ENCODE measurements at regions not wholly inside any gene's neighbourhood (a gene's known extent, or its start where the extent isn't known, plus 50 kb on each side); places are given as distances from the start of the nearest gene placed in this dataset.

GRCh38 chr17:52517176-52517575, 358.7 kb upstream of the CA10 start:
- no peak for DNase-seq (ENCODE audit: low read depth, low spot score)
- no peak for TF ChIP-seq EZH2 (IDR thresholded peaks at IDR 0.05; ENCODE audit: low read length)
- TF ChIP-seq, protein P1, sequence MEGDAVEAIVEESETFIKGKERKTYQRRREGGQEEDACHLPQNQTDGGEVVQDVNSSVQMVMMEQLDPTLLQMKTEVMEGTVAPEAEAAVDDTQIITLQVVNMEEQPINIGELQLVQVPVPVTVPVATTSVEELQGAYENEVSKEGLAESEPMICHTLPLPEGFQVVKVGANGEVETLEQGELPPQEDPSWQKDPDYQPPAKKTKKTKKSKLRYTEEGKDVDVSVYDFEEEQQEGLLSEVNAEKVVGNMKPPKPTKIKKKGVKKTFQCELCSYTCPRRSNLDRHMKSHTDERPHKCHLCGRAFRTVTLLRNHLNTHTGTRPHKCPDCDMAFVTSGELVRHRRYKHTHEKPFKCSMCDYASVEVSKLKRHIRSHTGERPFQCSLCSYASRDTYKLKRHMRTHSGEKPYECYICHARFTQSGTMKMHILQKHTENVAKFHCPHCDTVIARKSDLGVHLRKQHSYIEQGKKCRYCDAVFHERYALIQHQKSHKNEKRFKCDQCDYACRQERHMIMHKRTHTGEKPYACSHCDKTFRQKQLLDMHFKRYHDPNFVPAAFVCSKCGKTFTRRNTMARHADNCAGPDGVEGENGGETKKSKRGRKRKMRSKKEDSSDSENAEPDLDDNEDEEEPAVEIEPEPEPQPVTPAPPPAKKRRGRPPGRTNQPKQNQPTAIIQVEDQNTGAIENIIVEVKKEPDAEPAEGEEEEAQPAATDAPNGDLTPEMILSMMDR (optimal IDR thresholded peaks at IDR 0.05 in 1 of 3, IDR thresholded peaks at IDR 0.05 in 1 of 3, conservative IDR thresholded peaks at IDR 0.05 in 1 of 3; ENCODE audit: extremely low read depth in 1 of 3, insufficient read depth in 2 of 3, low read length in 3 of 3) = no peak
- no peak for FAIRE-seq

GRCh38 chr17:52515927-52516326, 357.4 kb upstream of the CA10 start:
- FAIRE-seq (no peak), DNase-seq (ENCODE audit: low read depth, low spot score) (no peak)
- Histone ChIP-seq H3K9me3 (ENCODE audit: control insufficient read depth, low read depth, low read length) (no peaks in the 10 kb centered on the region), H3K36me3 (ENCODE audit: control insufficient read depth in 2 of 2, extremely low read depth in 1 of 2, insufficient read depth in 2 of 2, low read length in 2 of 2) (no peaks in the 10 kb centered on the region), H3K4me3 (ENCODE audit: control insufficient read depth in 2 of 3, extremely low read depth in 1 of 3, insufficient read depth in 2 of 3, low read depth in 1 of 3, low read length in 3 of 3) (no peak overlapping the region), H3K4me2 (ENCODE audit: control insufficient read depth, extremely low read depth, insufficient read depth, low read depth, low read length) (no peak overlapping the region), H2AFZ (ENCODE audit: control insufficient read depth, low read length) (no peak overlapping the region), H4K20me1 (ENCODE audit: control insufficient read depth, extremely low read depth, insufficient read depth, low read length) (no peaks in the 10 kb centered on the region), H3K9me1 (ENCODE audit: control insufficient read depth, extremely low read depth, insufficient read depth, low read length) (no peaks in the 10 kb centered on the region), H3K79me2 (ENCODE audit: control insufficient read depth, insufficient read depth, low read length) (no peaks in the 10 kb centered on the region), H3K9ac (ENCODE audit: control insufficient read depth, extremely low read depth, insufficient read depth, low read length) (no peak overlapping the region), H3K27me3 (ENCODE audit: control insufficient read depth, extremely low read depth, insufficient read depth, low read length) (no peaks in the 10 kb centered on the region), H3K4me1 (ENCODE audit: control insufficient read depth, extremely low read depth, insufficient read depth, low read length) (no peaks in the 10 kb centered on the region), H3K27ac (ENCODE audit: control insufficient read depth, insufficient read depth, low read length) (no peak overlapping the region)
- TF ChIP-seq, protein P1 (optimal IDR thresholded peaks at IDR 0.05 in 1 of 3, IDR thresholded peaks at IDR 0.05 in 1 of 3, conservative IDR thresholded peaks at IDR 0.05 in 1 of 3; ENCODE audit: extremely low read depth in 1 of 3, insufficient read depth in 2 of 3, low read length in 3 of 3) = no peak
- TF ChIP-seq EZH2 (IDR thresholded peaks at IDR 0.05; ENCODE audit: low read length) = no peak
- dilution Hi-C loops (cut with MboI; ENCODE audit: extremely low pct_ligation_motif_present, low sequenced_read_pairs) = no loop called here

More at GRCh38 chr17:52517176-52517575, 358.7 kb upstream of the CA10 start:
- Histone ChIP-seq H4K20me1 (ENCODE audit: control insufficient read depth, extremely low read depth, insufficient read depth, low read length) (no peaks in the 10 kb centered on the region), H3K4me1 (ENCODE audit: control insufficient read depth, extremely low read depth, insufficient read depth, low read length) (no peaks in the 10 kb centered on the region), H3K9me3 (ENCODE audit: control insufficient read depth, low read depth, low read length) (no peaks in the 10 kb centered on the region), H3K27me3 (ENCODE audit: control insufficient read depth, extremely low read depth, insufficient read depth, low read length) (no peaks in the 10 kb centered on the region), H3K36me3 (ENCODE audit: control insufficient read depth in 2 of 2, extremely low read depth in 1 of 2, insufficient read depth in 2 of 2, low read length in 2 of 2) (no peaks in the 10 kb centered on the region), H3K27ac (ENCODE audit: control insufficient read depth, insufficient read depth, low read length) (no peak overlapping the region), H3K9me1 (ENCODE audit: control insufficient read depth, extremely low read depth, insufficient read depth, low read length) (no peaks in the 10 kb centered on the region), H3K9ac (ENCODE audit: control insufficient read depth, extremely low read depth, insufficient read depth, low read length) (no peak overlapping the region), H3K79me2 (ENCODE audit: control insufficient read depth, insufficient read depth, low read length) (no peaks in the 10 kb centered on the region), H3K4me2 (ENCODE audit: control insufficient read depth, extremely low read depth, insufficient read depth, low read depth, low read length) (no peak overlapping the region), H3K4me3 (ENCODE audit: control insufficient read depth in 2 of 3, extremely low read depth in 1 of 3, insufficient read depth in 2 of 3, low read depth in 1 of 3, low read length in 3 of 3) (no peak overlapping the region), H2AFZ (ENCODE audit: control insufficient read depth, low read length) (no peak overlapping the region)
- dilution Hi-C loops (cut with MboI; ENCODE audit: extremely low pct_ligation_motif_present, low sequenced_read_pairs) = no loop called here
